NCI-H526 treated with DMSO at 0.1 percent for 48 hours (cell line): ENCODE measurements at regions not wholly inside any gene's neighbourhood (a gene's known extent, or its start where the extent isn't known, plus 50 kb on each side); places are given as distances from the start of the nearest gene placed in this dataset.

Experiments
- DNase-seq: peaks from one replicate; lab custom pipeline; 2025; lab: John Stamatoyannopoulos, UW

DNA sequence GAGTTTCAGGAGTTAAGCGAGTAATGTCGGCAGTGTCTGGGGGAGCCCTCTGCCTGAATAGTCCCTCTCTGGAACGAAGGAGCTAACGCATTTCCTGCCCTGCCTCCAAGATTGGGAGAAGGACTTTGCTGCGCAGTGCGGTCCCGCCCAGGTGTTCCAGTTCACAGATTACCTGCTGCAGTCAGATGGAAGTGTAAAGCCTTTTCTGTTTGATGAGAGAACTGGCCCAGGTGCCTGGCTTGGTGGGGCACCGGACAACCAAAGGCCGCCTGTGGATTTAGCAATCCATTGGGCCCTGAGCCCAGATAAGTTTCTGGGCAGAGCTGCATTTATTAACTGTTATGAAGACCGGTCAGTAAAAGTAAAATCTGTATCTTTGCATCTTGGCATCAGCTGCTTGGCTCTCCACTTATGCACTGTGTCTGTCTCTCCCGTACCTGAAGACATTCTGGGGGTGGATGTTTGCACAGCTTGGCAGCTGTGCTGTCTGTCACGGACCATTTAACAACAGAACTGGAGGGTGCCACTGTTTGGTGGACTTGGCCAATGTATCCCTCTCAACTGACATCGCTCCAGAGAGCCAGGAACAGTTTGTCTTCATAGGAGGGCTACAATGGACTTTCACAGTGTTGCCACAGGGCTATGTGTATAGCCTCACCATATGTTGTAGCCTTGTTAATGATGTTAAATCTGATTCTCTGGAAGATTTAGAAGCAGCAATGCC lies 654.7 kb upstream of the ZWINT start:
- DNase-seq = peak; percentile 49

DNA sequence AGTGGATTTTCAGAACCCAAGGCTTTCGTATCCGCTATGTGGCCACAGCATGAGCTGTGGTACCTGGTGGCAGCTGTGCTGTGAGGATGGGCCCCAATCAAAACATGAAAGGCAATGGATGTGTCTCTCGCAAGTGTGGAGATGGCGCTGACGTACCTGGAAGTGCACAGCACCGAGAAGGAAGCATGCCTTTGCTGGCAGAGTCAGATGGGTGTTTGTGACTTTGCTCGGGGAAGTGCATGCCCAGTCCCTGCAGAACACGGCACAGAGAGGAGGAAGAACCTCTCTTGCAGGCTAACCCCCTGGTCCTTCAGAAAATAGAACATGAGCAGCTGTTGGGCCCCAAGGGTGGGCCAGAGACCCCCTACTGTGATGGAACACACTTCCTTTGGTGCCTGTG lies 654.1 kb upstream of the ZWINT start:
- no peak for DNase-seq

DNA sequence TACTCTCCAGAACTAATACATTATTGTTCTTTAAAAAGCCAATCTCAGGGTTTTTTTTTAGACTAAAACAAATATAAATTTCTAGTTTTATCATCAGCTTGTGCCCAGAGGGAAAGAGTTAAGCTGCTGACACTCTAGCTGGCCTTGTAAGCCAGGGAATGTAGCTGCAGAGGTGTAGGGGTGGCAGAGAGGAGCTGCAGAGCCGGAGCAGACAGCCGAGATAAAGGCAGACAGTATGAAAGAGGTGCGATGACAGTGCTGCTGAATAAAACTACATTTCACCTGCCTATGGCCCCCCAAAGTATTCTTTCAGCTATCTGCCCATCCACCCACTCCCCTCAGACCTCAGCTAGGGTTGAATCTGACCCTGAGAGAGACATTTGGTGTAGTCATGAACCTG lies 653.7 kb upstream of the ZWINT start:
- DNase-seq = no peak

- DNase-seq = no peak
Observed at GRCh38 chr10:57008189-57008588, 647.1 kb upstream of the ZWINT start.

- no peak for DNase-seq
Observed at GRCh38 chr10:56991591-56992069, 630.6 kb upstream of the ZWINT start.

DNA sequence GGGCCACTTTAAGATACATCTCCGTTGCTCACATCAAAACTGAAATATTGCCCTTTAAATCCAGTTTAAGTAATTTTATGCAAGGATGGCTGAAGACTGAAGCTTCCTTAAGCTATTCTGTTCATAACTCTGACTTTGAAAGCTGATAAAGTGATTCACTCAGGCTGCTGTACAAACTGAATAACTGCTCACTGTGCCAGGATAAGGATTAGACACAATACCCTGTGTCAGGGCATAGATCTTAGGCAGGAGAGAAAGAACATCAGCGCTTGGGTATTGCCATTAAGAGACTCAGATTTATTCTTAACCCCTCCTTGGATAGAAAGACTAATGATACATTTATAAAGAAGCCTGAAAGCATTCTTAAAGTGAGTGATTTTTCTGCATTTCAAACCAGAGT lies 614.5 kb upstream of the ZWINT start:
- DNase-seq = no peak

GRCh38 chr10:56973766-56974165 lies 612.7 kb upstream of the ZWINT start:
- DNase-seq = no peak

- DNase-seq = no peak
Observed at GRCh38 chr10:56943221-56943755, 582.2 kb upstream of the ZWINT start.

DNA sequence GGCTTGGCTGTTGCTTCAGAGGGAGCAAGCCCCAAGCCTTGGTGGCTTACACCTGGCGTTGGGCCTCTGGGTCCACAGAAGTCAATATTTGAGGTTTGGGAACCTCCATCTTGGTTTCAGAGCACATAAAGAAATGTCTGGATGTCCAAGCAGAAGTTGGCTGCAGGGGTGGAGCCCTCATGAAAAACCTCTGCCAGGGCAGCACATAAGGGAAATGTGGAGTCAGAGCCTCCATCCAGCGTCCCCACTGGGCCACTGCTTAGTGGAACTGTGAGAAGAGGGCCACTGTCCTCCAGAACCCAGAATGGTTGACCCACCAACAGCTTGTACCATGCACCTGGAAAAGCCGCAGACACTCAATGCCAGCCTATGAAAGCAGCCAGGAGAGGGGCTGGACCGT lies 573.5 kb upstream of the ZWINT start:
- DNase-seq = no peak

- no peak for DNase-seq
Observed at GRCh38 chr10:56928714-56929113, 567.7 kb upstream of the ZWINT start.

GRCh38 chr10:56927701-56928100 lies 566.6 kb upstream of the ZWINT start:
- no peak for DNase-seq

GRCh38 chr10:56920601-56921261 lies 559.7 kb upstream of the ZWINT start:
- no peak for DNase-seq

DNA sequence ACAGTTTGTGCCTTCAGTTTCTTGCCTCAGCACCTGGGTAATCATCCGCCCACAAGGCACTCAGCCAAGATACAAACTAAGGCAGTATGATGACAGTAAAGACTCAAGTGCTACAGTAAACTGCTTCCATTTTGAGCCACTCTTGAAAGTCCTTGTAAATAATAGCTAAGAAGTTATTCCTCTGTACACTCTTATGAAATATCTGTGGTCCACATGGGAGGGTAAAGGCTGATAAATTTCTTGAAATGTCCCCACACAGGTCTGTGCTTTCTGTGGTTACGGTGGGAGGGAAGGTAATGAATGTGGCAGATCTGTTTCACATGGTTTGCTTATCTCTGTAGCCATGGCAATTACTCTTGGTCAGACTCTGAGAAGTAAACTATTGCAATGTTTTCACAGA lies 551.0 kb upstream of the ZWINT start:
- DNase-seq = no peak

DNA sequence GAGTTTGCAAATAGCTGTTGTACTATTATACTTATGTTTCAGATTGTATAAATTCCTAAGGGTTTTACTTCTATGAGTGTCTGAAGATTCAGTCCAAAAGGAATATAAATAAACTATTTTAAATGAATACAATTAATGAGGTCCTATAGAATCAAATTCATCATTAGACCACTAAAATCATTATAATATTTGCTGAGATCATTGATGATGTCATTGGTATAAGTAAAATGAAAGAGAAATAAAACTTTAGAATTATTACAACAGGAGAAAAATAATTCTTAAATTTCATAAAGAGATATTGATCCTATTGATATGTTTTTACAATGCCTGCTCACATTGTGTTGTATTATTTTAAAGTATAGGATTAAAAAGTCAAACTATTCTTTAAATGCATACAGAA lies 544.0 kb upstream of the ZWINT start:
- DNase-seq = no peak

- DNase-seq = no peak
Observed at GRCh38 chr10:56902554-56902953, 541.5 kb upstream of the ZWINT start.

DNA sequence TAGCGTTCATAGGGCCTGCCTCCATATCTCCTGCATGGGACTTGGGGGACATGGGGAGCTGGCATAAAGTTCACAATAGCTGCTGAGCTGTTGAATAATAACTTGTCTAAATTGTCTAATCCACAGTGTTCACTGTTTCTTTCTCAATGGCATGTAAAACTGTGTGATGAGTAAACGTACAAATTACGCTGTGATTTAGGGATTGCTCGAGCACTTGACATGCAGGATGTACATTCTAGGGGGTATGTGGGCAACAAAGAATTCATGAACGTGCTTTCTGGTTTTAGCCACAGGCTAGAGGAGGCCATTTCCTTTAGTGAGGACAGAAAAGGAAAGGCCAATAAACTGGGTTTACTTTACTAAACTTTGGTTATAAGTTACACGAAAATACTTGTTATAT lies 534.2 kb upstream of the ZWINT start:
- no peak for DNase-seq

DNA sequence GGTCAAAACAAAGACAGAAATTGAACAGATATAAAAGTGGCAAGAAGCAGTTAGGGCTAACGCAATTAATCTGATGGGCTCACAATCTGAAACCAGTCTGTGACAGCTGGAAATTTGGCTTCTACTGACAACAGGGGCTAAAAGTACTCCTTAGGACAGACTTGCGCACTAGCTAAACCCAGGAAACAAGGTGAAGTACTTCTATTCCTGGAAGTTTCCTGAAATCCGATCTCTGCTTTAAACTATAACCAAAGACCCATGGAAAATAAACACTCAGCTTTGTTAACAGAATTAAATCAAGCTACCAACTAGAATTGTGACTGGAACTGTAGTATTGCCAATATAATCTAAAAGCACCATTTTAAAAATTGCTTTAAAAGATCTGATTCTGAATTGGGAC lies 520.2 kb upstream of the ZWINT start:
- no peak for DNase-seq

DNA sequence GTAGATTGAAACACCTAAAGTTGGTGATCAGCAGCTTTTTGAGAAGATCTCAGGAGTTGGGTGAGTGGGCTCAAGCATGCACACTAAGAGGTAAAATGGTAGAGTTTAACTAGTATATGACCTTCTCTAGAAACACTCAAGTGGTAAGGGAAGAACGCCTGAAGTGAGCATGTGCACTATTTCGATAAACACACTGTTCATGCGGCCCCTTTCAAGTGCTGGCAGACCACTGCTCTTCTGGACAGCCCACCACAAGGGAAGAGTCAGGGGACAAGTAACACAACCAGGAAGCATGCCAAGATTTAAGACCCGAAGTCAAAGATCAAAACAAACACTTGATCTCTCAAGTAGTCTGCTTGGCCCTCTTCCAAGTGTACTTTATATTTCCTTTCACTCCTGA lies 519.5 kb upstream of the ZWINT start:
- no peak for DNase-seq

- DNase-seq = no peak
Observed at GRCh38 chr10:56874950-56875349, 513.9 kb upstream of the ZWINT start.

GRCh38 chr10:56871160-56871668 lies 510.2 kb upstream of the ZWINT start:
- no peak for DNase-seq

- no peak for DNase-seq
Observed at GRCh38 chr10:56867236-56867635, 506.2 kb upstream of the ZWINT start.

- no peak for DNase-seq
Observed at GRCh38 chr10:56856569-56856968, 495.5 kb upstream of the ZWINT start.

DNA sequence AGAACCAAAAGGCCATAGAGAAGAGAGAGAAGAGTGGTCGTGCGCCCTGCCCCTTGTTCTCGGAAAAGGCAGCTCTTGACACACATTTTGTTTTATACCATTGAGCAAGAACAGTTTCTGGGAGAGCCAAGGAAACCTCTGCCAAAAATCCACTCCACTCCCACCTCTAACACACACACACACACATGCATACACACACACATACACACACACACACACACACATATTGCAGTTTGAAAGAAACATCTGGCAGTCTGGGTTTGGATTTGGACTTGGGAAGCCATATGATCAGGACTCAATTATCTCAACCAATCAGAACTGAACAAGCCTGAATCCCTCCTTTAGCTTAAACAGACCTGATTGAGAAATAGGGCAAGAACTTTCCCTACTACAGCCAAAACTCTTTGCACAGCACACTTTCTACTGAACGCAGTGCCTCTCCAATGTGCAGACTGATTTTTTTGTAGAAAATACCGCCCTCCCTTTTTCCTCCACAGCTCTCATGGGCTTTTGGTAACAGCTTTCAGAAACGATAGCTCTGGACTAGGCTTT lies 484.0 kb upstream of the ZWINT start:
- DNase-seq = no peak
